ENCODE measurements at regions not wholly inside any gene's neighbourhood (a gene's known extent, or its start where the extent isn't known, plus 50 kb on each side); places are given as distances from the start of the nearest gene placed in this dataset.

GRCh38 chr6:81933608-81934051 is 181.1 kb upstream of the TENT5A start:
- Histone ChIP-seq H2BK5ac (ENCODE audit: insufficient read length, low read length) (no peak overlapping the region), H2AFZ (ENCODE audit: low read length) (no peak overlapping the region), H3K23ac (ENCODE audit: insufficient read length, low read depth, low read length) (no peak overlapping the region), H3K79me1 (ENCODE audit: insufficient read depth, low read depth, low read length, poor library complexity, severe bottlenecking) (no peaks in the 10 kb centered on the region), H2AK5ac (ENCODE audit: insufficient read length, low read length) (no peak overlapping the region), H4K20me1 (ENCODE audit: control insufficient read depth, insufficient read depth, insufficient read length) (no peaks in the 10 kb centered on the region), H2BK15ac (ENCODE audit: low read depth, low read length) (no peak overlapping the region), H4K8ac (replicated peaks; ENCODE audit: insufficient read length, low read depth, low read length) (no peak overlapping the region), H3K27ac (ENCODE audit: insufficient read length, low read depth, low read length) (no peak overlapping the region), H3K27me3 (ENCODE audit: insufficient read depth, low read length) (no peaks in the 10 kb centered on the region), H3K4me2 (ENCODE audit: insufficient read depth, insufficient read length, low read length) (no peak overlapping the region), H3K9ac (ENCODE audit: extremely low read depth, insufficient read length, low read length) (no peak overlapping the region), H3K4ac (ENCODE audit: low read depth, low read length) (no peak overlapping the region), H3K23me2 (ENCODE audit: insufficient read length, low read depth, low read length, poor library complexity, severe bottlenecking) (no peaks in the 10 kb centered on the region), H3K56ac (ENCODE audit: insufficient read length, low read depth, low read length) (no peak overlapping the region), H3K18ac (ENCODE audit: insufficient read length, low read depth, low read length) (no peak overlapping the region), H4K91ac (ENCODE audit: insufficient read length, low read depth, low read length) (no peak overlapping the region), H3K9me3 (ENCODE audit: control insufficient read depth, low read depth, low read length) (no peaks in the 10 kb centered on the region), H2BK20ac (ENCODE audit: low read depth, low read length, poor library complexity, severe bottlenecking) (no peak overlapping the region), H2BK12ac (ENCODE audit: insufficient read length, low read depth, low read length) (no peak overlapping the region), H3T11ph (ENCODE audit: low read length) (no peak overlapping the region), H3K79me2 (ENCODE audit: insufficient read depth, low read length) (no peaks in the 10 kb centered on the region), H3K14ac (ENCODE audit: insufficient read depth, low read length) (no peak overlapping the region), H4K5ac (ENCODE audit: insufficient read length, low read depth, low read length) (no peak overlapping the region), H3K4me1 (ENCODE audit: insufficient read depth, low read length) (no peaks in the 10 kb centered on the region), H2BK120ac (ENCODE audit: low read depth, low read length, poor library complexity, severe bottlenecking) (no peak overlapping the region)
- DNase-seq: no peak
- H3K4me3 Mint-ChIP-seq: no peak overlapping the region
- H3K27me3 Mint-ChIP-seq (ENCODE audit: low read depth): no peaks in the 10 kb centered on the region
- peaks cover 4% of the 10 kb centered on the region in 2 experiments; a peak in 3 of 4 replicates for H3K4me1 Mint-ChIP-seq
- no peaks in the 10 kb centered on the region for H3K36me3 Mint-ChIP-seq (ENCODE audit: insufficient read depth in 1 of 3, low read depth in 3 of 3)
- H3K9me3 Mint-ChIP-seq: peaks cover 0 to 2% of the 10 kb centered on the region in 2 experiments; a peak in 2 of 5 replicates
- TF ChIP-seq CTCF (conservative IDR thresholded peaks at IDR 0.05): no peak
- WGBS (ENCODE audit: extremely low coverage, insufficient read length, low lambda C conversion rate): no CpG with 5 or more reads among the region's 1 CpG
- no peak overlapping the region for H3K27ac Mint-ChIP-seq

Measured in H9 (cell line).